ENCODE measurements at regions not wholly inside any gene's neighbourhood (a gene's known extent, or its start where the extent isn't known, plus 50 kb on each side); places are given as distances from the start of the nearest gene placed in this dataset.
"Not testable (repeated sequence)": the region's sequence is repeated elsewhere in the genome, so short reads cannot be mapped to it uniquely, and the experiment has no call there.

- H3K27ac Mint-ChIP-seq; H3K36me3 Mint-ChIP-seq (ENCODE audit: low read depth); H3K4me3 Mint-ChIP-seq; H3K9me3 Mint-ChIP-seq; H3K4me1 Mint-ChIP-seq (ENCODE audit: low read depth); H3K27me3 Mint-ChIP-seq: not testable (repeated sequence)
- peak; percentile 40 for DNase-seq
Observed at GRCh38 chr15:30195355-30196008, 60.6 kb downstream of the GOLGA8T start.

GRCh38 chr15:30196009-30196375 lies 61.1 kb downstream of the GOLGA8T start:
- not testable (repeated sequence) for H3K36me3 Mint-ChIP-seq (ENCODE audit: low read depth); H3K4me3 Mint-ChIP-seq; H3K27ac Mint-ChIP-seq; H3K9me3 Mint-ChIP-seq; H3K27me3 Mint-ChIP-seq; H3K4me1 Mint-ChIP-seq (ENCODE audit: low read depth)
- DNase-seq = peak; percentile 64

GRCh38 chr15:30196769-30197168 lies 61.9 kb downstream of the GOLGA8T start:
- H3K4me1 Mint-ChIP-seq (ENCODE audit: low read depth); H3K27me3 Mint-ChIP-seq; DNase-seq; H3K4me3 Mint-ChIP-seq; H3K9me3 Mint-ChIP-seq; H3K36me3 Mint-ChIP-seq (ENCODE audit: low read depth); H3K27ac Mint-ChIP-seq: not testable (repeated sequence)

GRCh38 chr15:30201517-30201916 lies 66.7 kb downstream of the GOLGA8T start:
- DNase-seq; H3K9me3 Mint-ChIP-seq; H3K27me3 Mint-ChIP-seq; H3K36me3 Mint-ChIP-seq (ENCODE audit: low read depth); H3K27ac Mint-ChIP-seq; H3K4me3 Mint-ChIP-seq; H3K4me1 Mint-ChIP-seq (ENCODE audit: low read depth): not testable (repeated sequence)

GRCh38 chr15:30213733-30214132 lies 78.9 kb downstream of the GOLGA8T start:
- not testable (repeated sequence) for H3K4me1 Mint-ChIP-seq (ENCODE audit: low read depth); H3K27ac Mint-ChIP-seq; DNase-seq; H3K9me3 Mint-ChIP-seq; H3K36me3 Mint-ChIP-seq (ENCODE audit: low read depth); H3K4me3 Mint-ChIP-seq; H3K27me3 Mint-ChIP-seq

- H3K4me1 Mint-ChIP-seq (ENCODE audit: low read depth); H3K4me3 Mint-ChIP-seq; DNase-seq; H3K27ac Mint-ChIP-seq; H3K27me3 Mint-ChIP-seq; H3K9me3 Mint-ChIP-seq; H3K36me3 Mint-ChIP-seq (ENCODE audit: low read depth): not testable (repeated sequence)
Observed at GRCh38 chr15:30221803-30222202, 87.0 kb downstream of the GOLGA8T start.

- H3K4me1 Mint-ChIP-seq (ENCODE audit: low read depth); H3K4me3 Mint-ChIP-seq; H3K27ac Mint-ChIP-seq; H3K36me3 Mint-ChIP-seq (ENCODE audit: low read depth); H3K27me3 Mint-ChIP-seq; H3K9me3 Mint-ChIP-seq: not testable (repeated sequence)
- peak; percentile 26 for DNase-seq
Observed at GRCh38 chr15:30222798-30223591, 88.1 kb downstream of the GOLGA8T start.

GRCh38 chr15:30225233-30225891 lies 90.5 kb downstream of the GOLGA8T start:
- H3K27me3 Mint-ChIP-seq; DNase-seq; H3K4me3 Mint-ChIP-seq; H3K4me1 Mint-ChIP-seq (ENCODE audit: low read depth); H3K36me3 Mint-ChIP-seq (ENCODE audit: low read depth); H3K27ac Mint-ChIP-seq; H3K9me3 Mint-ChIP-seq: not testable (repeated sequence)

- not testable (repeated sequence) for H3K27ac Mint-ChIP-seq; H3K36me3 Mint-ChIP-seq (ENCODE audit: low read depth); H3K9me3 Mint-ChIP-seq; H3K4me1 Mint-ChIP-seq (ENCODE audit: low read depth); H3K27me3 Mint-ChIP-seq; H3K4me3 Mint-ChIP-seq; DNase-seq
Observed at GRCh38 chr15:30261432-30262141, 126.7 kb downstream of the GOLGA8T start.

- H3K4me1 Mint-ChIP-seq (ENCODE audit: low read depth); H3K4me3 Mint-ChIP-seq; H3K36me3 Mint-ChIP-seq (ENCODE audit: low read depth); H3K9me3 Mint-ChIP-seq; DNase-seq; H3K27me3 Mint-ChIP-seq; H3K27ac Mint-ChIP-seq: not testable (repeated sequence)
Observed at GRCh38 chr15:30262142-30262460, 127.2 kb downstream of the GOLGA8T start.

GRCh38 chr15:30264000-30264399 lies 129.1 kb downstream of the GOLGA8T start:
- H3K27ac Mint-ChIP-seq; H3K9me3 Mint-ChIP-seq; H3K4me1 Mint-ChIP-seq (ENCODE audit: low read depth); DNase-seq; H3K36me3 Mint-ChIP-seq (ENCODE audit: low read depth); H3K4me3 Mint-ChIP-seq; H3K27me3 Mint-ChIP-seq: not testable (repeated sequence)

- H3K4me3 Mint-ChIP-seq; H3K9me3 Mint-ChIP-seq; H3K36me3 Mint-ChIP-seq (ENCODE audit: low read depth); H3K27me3 Mint-ChIP-seq; H3K27ac Mint-ChIP-seq; DNase-seq; H3K4me1 Mint-ChIP-seq (ENCODE audit: low read depth): not testable (repeated sequence)
Observed at GRCh38 chr15:30295150-30295844, 98.0 kb downstream of the CHRFAM7A start.

GRCh38 chr15:30303968-30304367 lies 89.4 kb downstream of the CHRFAM7A start:
- not testable (repeated sequence) for DNase-seq; H3K4me1 Mint-ChIP-seq (ENCODE audit: low read depth); H3K27me3 Mint-ChIP-seq; H3K27ac Mint-ChIP-seq; H3K4me3 Mint-ChIP-seq; H3K36me3 Mint-ChIP-seq (ENCODE audit: low read depth); H3K9me3 Mint-ChIP-seq

All from activated T-cell treated with anti-CD3 and anti-CD28 coated beads, Interleukin-2, amount 50 U/mL, for 24 hours (primary cell).